Caco-2 (cell line): ENCODE measurements at regions not wholly inside any gene's neighbourhood (a gene's known extent, or its start where the extent isn't known, plus 50 kb on each side); places are given as distances from the start of the nearest gene placed in this dataset.
"Not testable (repeated sequence)": the region's sequence is repeated elsewhere in the genome, so short reads cannot be mapped to it uniquely, and the experiment has no call there.

Source experiments
- BruUV-seq: library from RNA; stranded (reverse); fragments of 400-500 nt; replicated peaks from 2 replicates; lab custom pipeline; 2021; lab: Mats Ljungman, UMichigan
- CTCF ChIA-PET: fragments of 300-600 bp; sonication (Branson Sonifier 250); formaldehyde crosslinking; loops from one replicate; lab custom pipeline; 2022; ENCODE audit warnings: antibody characterized with exemption; lab: Charles Lee
- POLR2A ChIA-PET: fragments of 300-600 bp; sonication (Branson Sonifier 250); formaldehyde crosslinking; loops from one replicate; lab custom pipeline; 2022; ENCODE audit warnings: antibody characterized with exemption; lab: Charles Lee
- DNase-seq, 2 experiments: peaks; one replicate each; pipeline versions ENCODE4 v3.0.0 to v3.0.0-alpha.2; 2020 to 2022
- H3K27me3 ChIP-seq: replicated peaks from 2 replicates; pipeline ENCODE4 v1.6.0; 2011; ENCODE audit warnings: low read length; ENCODE audit not compliant: control insufficient read depth, insufficient read depth
- H3K36me3 ChIP-seq: 2 replicates; pipeline ENCODE4 v1.5.1; 2011; ENCODE audit warnings: low read length; ENCODE audit not compliant: control insufficient read depth, insufficient read depth
- H3K4me1 ChIP-seq: fragments of 250-450 bp; sonication (Bioruptor Pico); 2 replicates; pipeline ENCODE4 v1.5.1; 2020; ENCODE audit warnings: mild to moderate bottlenecking
- H3K4me3 ChIP-seq: 2 replicates; pipeline ENCODE4 v1.5.1; 2011; ENCODE audit warnings: low read depth, mild to moderate bottlenecking, control low read depth, low read length
- H3K9me3 ChIP-seq: fragments of 250-450 bp; sonication (Bioruptor Pico); 2 replicates; pipeline ENCODE4 v1.5.1; 2020; ENCODE audit warnings: mild to moderate bottlenecking, moderate library complexity
- H3K27ac Mint-ChIP-seq: one replicate; pipeline ENCODE4 v1.8.0; 2022; ENCODE audit warnings: mixed read lengths; ENCODE audit not compliant: unreplicated experiment
- H3K27me3 Mint-ChIP-seq: one replicate; pipeline ENCODE4 v1.8.0; 2022; ENCODE audit warnings: mixed read lengths; ENCODE audit not compliant: insufficient read depth, unreplicated experiment
- H3K36me3 Mint-ChIP-seq: one replicate; pipeline ENCODE4 v1.8.0; 2022; ENCODE audit warnings: mild to moderate bottlenecking, mixed read lengths; ENCODE audit not compliant: insufficient read depth, unreplicated experiment
- H3K4me1 Mint-ChIP-seq: one replicate; pipeline ENCODE4 v1.8.0; 2022; ENCODE audit warnings: low read depth, mixed read lengths; ENCODE audit not compliant: unreplicated experiment
- H3K4me3 Mint-ChIP-seq: one replicate; pipeline ENCODE4 v1.8.0; 2022; ENCODE audit warnings: mild to moderate bottlenecking, moderate library complexity, mixed read lengths; ENCODE audit not compliant: unreplicated experiment
- H3K9me3 Mint-ChIP-seq: one replicate; pipeline ENCODE4 v1.8.0; 2022; ENCODE audit warnings: mixed read lengths; ENCODE audit not compliant: unreplicated experiment
- CTCF ChIP-seq, 2 experiments: fragments of 200-600 bp in 1 of 2; IDR thresholded peaks; 1 replicate in 1 of 2; 2 replicates in 1 of 2; pipeline versions ENCODE4 v1.5.1 to v1.8.0; 2011 to 2022; ENCODE audit warnings: antibody characterized with exemption in 1 of 2, control low read depth in 1 of 2, inconsistent platforms in 1 of 2, low read depth in 1 of 2, low read length in 1 of 2, mild to moderate bottlenecking in 1 of 2, moderate library complexity in 1 of 2; ENCODE audit not compliant: insufficient read depth in 1 of 2, severe bottlenecking in 1 of 2, unreplicated experiment in 1 of 2
- intact Hi-C: fragments of 100-400 bp; cut with micrococcal nuclease; formaldehyde crosslinking; loops from one replicate; pipeline ENCODE4 v1.10.0; 2022; ENCODE audit not compliant: unreplicated experiment

- H3K9me3 ChIP-seq = no peaks in the 10 kb centered on the region
- Mint-ChIP-seq H3K27me3 (peaks cover 5% of the 10 kb centered on the region), H3K36me3 (no peaks in the 10 kb centered on the region), H3K4me1 (no peaks in the 10 kb centered on the region), H3K27ac (no peak overlapping the region), H3K9me3 (no peaks in the 10 kb centered on the region), H3K4me3 (no peak overlapping the region)
- POLR2A ChIA-PET = no interaction called here
- no peaks in the 10 kb centered on the region for H3K36me3 ChIP-seq
- no TSS peak for BruUV-seq
- intact Hi-C loops = no loop called here
- no peaks in the 10 kb centered on the region for H3K4me1 ChIP-seq
- no peaks in the 10 kb centered on the region for H3K27me3 ChIP-seq
- CTCF ChIA-PET = no interaction called here
- no peak overlapping the region for H3K4me3 ChIP-seq
- DNase-seq = no peak
- no peak for TF ChIP-seq CTCF (IDR thresholded peaks at IDR 0.05; ENCODE audit: insufficient read depth in 1 of 2, low read depth in 1 of 2, low read length in 1 of 2, severe bottlenecking in 1 of 2, unreplicated experiment in 1 of 2)
Observed at GRCh38 chr1:121452484-121452883, 267.7 kb downstream of the SRGAP2C start.

- Mint-ChIP-seq H3K4me3 (no peak overlapping the region), H3K36me3 (no peaks in the 10 kb centered on the region), H3K27me3 (no peaks in the 10 kb centered on the region), H3K9me3 (no peaks in the 10 kb centered on the region), H3K27ac (no peak overlapping the region), H3K4me1 (no peaks in the 10 kb centered on the region)
- Histone ChIP-seq H3K9me3 (no peaks in the 10 kb centered on the region), H3K4me1 (no peaks in the 10 kb centered on the region), H3K36me3 (no peaks in the 10 kb centered on the region), H3K27me3 (no peaks in the 10 kb centered on the region), H3K4me3 (no peak overlapping the region)
- no TSS peak for BruUV-seq
- POLR2A ChIA-PET = no interaction called here
- CTCF ChIA-PET = no interaction called here
- no peak for DNase-seq
- intact Hi-C loops = no loop called here
- TF ChIP-seq CTCF (IDR thresholded peaks at IDR 0.05; ENCODE audit: insufficient read depth in 1 of 2, low read depth in 1 of 2, low read length in 1 of 2, severe bottlenecking in 1 of 2, unreplicated experiment in 1 of 2) = no peak
Observed at GRCh38 chr1:121458291-121459048, 273.7 kb downstream of the SRGAP2C start.

- no peaks in the 10 kb centered on the region for H3K9me3 Mint-ChIP-seq
Observed at GRCh38 chr1:121459235-121459634, 274.5 kb downstream of the SRGAP2C start.

GRCh38 chr1:121469395-121469794 is 284.6 kb downstream of the SRGAP2C start:
- intact Hi-C loops, POLR2A ChIA-PET, CTCF ChIA-PET, H3K27me3 Mint-ChIP-seq, H3K36me3 ChIP-seq, BruUV-seq, H3K4me1 Mint-ChIP-seq, H3K27me3 ChIP-seq, H3K4me3 Mint-ChIP-seq, H3K4me3 ChIP-seq, H3K9me3 Mint-ChIP-seq, H3K36me3 Mint-ChIP-seq, H3K9me3 ChIP-seq, DNase-seq, H3K27ac Mint-ChIP-seq, H3K4me1 ChIP-seq: not testable (repeated sequence)

More at GRCh38 chr1:121459235-121459634, 274.5 kb downstream of the SRGAP2C start:
- H3K4me1 ChIP-seq = no peaks in the 10 kb centered on the region
- no peak overlapping the region for H3K4me3 Mint-ChIP-seq
- CTCF ChIA-PET = no interaction called here
- BruUV-seq = no TSS peak
- POLR2A ChIA-PET = no interaction called here
- H3K36me3 Mint-ChIP-seq = no peaks in the 10 kb centered on the region
- DNase-seq = no peak
- intact Hi-C loops = no loop called here
- no peaks in the 10 kb centered on the region for H3K36me3 ChIP-seq
- no peaks in the 10 kb centered on the region for H3K27me3 Mint-ChIP-seq
- no peaks in the 10 kb centered on the region for H3K9me3 ChIP-seq
- H3K27me3 ChIP-seq = no peaks in the 10 kb centered on the region
- no peak overlapping the region for H3K27ac Mint-ChIP-seq
- no peak for TF ChIP-seq CTCF (IDR thresholded peaks at IDR 0.05; ENCODE audit: insufficient read depth in 1 of 2, low read depth in 1 of 2, low read length in 1 of 2, severe bottlenecking in 1 of 2, unreplicated experiment in 1 of 2)
- no peaks in the 10 kb centered on the region for H3K4me1 Mint-ChIP-seq
- no peak overlapping the region for H3K4me3 ChIP-seq

GRCh38 chr1:121470401-121470800 is 285.6 kb downstream of the SRGAP2C start:
- DNase-seq, BruUV-seq, intact Hi-C loops, H3K9me3 Mint-ChIP-seq, H3K4me3 Mint-ChIP-seq, POLR2A ChIA-PET, H3K36me3 Mint-ChIP-seq, H3K4me1 ChIP-seq, H3K9me3 ChIP-seq, H3K36me3 ChIP-seq, H3K27me3 Mint-ChIP-seq, H3K4me3 ChIP-seq, H3K27ac Mint-ChIP-seq, H3K4me1 Mint-ChIP-seq, H3K27me3 ChIP-seq, CTCF ChIA-PET: not testable (repeated sequence)
